ENCODE measurements at regions not wholly inside any gene's neighbourhood (a gene's known extent, or its start where the extent isn't known, plus 50 kb on each side); places are given as distances from the start of the nearest gene placed in this dataset.
"Not testable (repeated sequence)": the region's sequence is repeated elsewhere in the genome, so short reads cannot be mapped to it uniquely, and the experiment has no call there.

GRCh38 chr14:105910426-105910825 lies 384.0 kb downstream of the TMEM121 start:
- POLR2A ChIA-PET: interaction anchor here (0.5 to 1.5 kb wide), 2 partner anchors 29 to 49 kb away, joined by 7 to 8 read pairs; no protein-coding TSS in a partner anchor
- no peaks in the 10 kb centered on the region for H3K9me3 ChIP-seq (ENCODE audit: control extremely low read depth in 1 of 3, control insufficient read depth in 2 of 3, insufficient read depth in 1 of 3, low read length in 2 of 3)
- H3K4me2 ChIP-seq (replicated peaks; ENCODE audit: low read depth, low read length, poor library complexity, severe bottlenecking): peak overlapping the region; percentile 52
- peak overlapping the region in 4 of 5 experiments; percentile 25 to 49 (median 34) for H3K4me3 ChIP-seq (ENCODE audit: control extremely low read depth in 1 of 5, extremely low read depth in 1 of 5, insufficient read depth in 1 of 5, low read depth in 2 of 5, low read length in 4 of 5)
- H3K9me3 Mint-ChIP-seq (ENCODE audit: insufficient read depth): no peaks in the 10 kb centered on the region
- peak overlapping the region; percentile 83 for H3K27ac Mint-ChIP-seq
- no peak overlapping the region for H2AFZ ChIP-seq (ENCODE audit: insufficient read depth, low read depth, low read length, poor library complexity, severe bottlenecking)
- TF ChIP-seq EZH2 (IDR thresholded peaks at IDR 0.05; ENCODE audit: borderline replicate concordance, insufficient read depth, low read depth, low read length, poor library complexity, severe bottlenecking) (no peak), CTCF (IDR thresholded peaks at IDR 0.05) (no peak)
- peaks cover 0 to 22% of the 10 kb centered on the region in 2 donors for H3K4me1 ChIP-seq (ENCODE audit: control insufficient read depth in 2 of 2, insufficient read depth in 2 of 2, low read length in 2 of 2)
- H3K4me1 Mint-ChIP-seq: peaks cover 23% of the 10 kb centered on the region
- no peaks in the 10 kb centered on the region for H3K27me3 ChIP-seq (replicated peaks in 1 of 4; ENCODE audit: control extremely low read depth in 1 of 4, control insufficient read depth in 3 of 4, insufficient read depth in 4 of 4, low read length in 3 of 4)
- CTCF ChIA-PET: no interaction called here
- peak overlapping the region in 1 of 2 donors; percentile 12 for H3K27ac ChIP-seq (ENCODE audit: low read length in 2 of 2)
- H3K9ac ChIP-seq (ENCODE audit: low read length): no peak overlapping the region
- peaks cover 30% of the 10 kb centered on the region for H3K79me2 ChIP-seq (ENCODE audit: control insufficient read depth, insufficient read depth, low read length)
- intact Hi-C loops (cut with micrococcal nuclease): no loop called here
- ATAC-seq (ENCODE audit: low read depth): no peak
- H4K20me1 ChIP-seq (ENCODE audit: control insufficient read depth, insufficient read depth, low read length, poor library complexity, severe bottlenecking): no peaks in the 10 kb centered on the region
- 20% methylated on average over 1 of the region's 6 CpGs for WGBS (ENCODE audit: insufficient coverage)
- no peaks in the 10 kb centered on the region for H3K36me3 ChIP-seq (replicated peaks in 1 of 2; ENCODE audit: control extremely low read depth in 1 of 2, control insufficient read depth in 1 of 2, extremely low read depth in 1 of 2, insufficient read depth in 2 of 2, low read length in 1 of 2)
- peak overlapping the region; percentile 78 for H3K4me3 Mint-ChIP-seq
- no peaks in the 10 kb centered on the region for H3K27me3 Mint-ChIP-seq
- no peak for DNase-seq

- peak overlapping the region; percentile 19 for H3K4me2 ChIP-seq (replicated peaks; ENCODE audit: low read depth, low read length, poor library complexity, severe bottlenecking)
- TF ChIP-seq EZH2 (IDR thresholded peaks at IDR 0.05; ENCODE audit: borderline replicate concordance, insufficient read depth, low read depth, low read length, poor library complexity, severe bottlenecking) (no peak), CTCF (IDR thresholded peaks at IDR 0.05) (no peak)
- no peaks in the 10 kb centered on the region for H3K9me3 ChIP-seq (ENCODE audit: control extremely low read depth in 1 of 3, control insufficient read depth in 2 of 3, insufficient read depth in 1 of 3, low read length in 2 of 3)
- Mint-ChIP-seq H3K27ac (peak overlapping the region; percentile 26), H3K4me1 (peaks cover 22% of the 10 kb centered on the region), H3K9me3 (ENCODE audit: insufficient read depth) (no peaks in the 10 kb centered on the region), H3K4me3 (peak overlapping the region; percentile 13), H3K27me3 (no peaks in the 10 kb centered on the region)
- H2AFZ ChIP-seq (ENCODE audit: insufficient read depth, low read depth, low read length, poor library complexity, severe bottlenecking): no peak overlapping the region
- 17% methylated on average over 1 of the region's 18 CpGs for WGBS (ENCODE audit: insufficient coverage)
- ChIA-PET CTCF (no interaction called here), POLR2A (interaction anchor here (0.5 to 1.5 kb wide), 2 partner anchors 28 to 49 kb away, joined by 7 to 8 read pairs; no protein-coding TSS in a partner anchor)
- H3K4me1 ChIP-seq (ENCODE audit: control insufficient read depth in 2 of 2, insufficient read depth in 2 of 2, low read length in 2 of 2): peaks cover 0 to 22% of the 10 kb centered on the region in 2 donors
- no peaks in the 10 kb centered on the region for H3K36me3 ChIP-seq (replicated peaks in 1 of 2; ENCODE audit: control extremely low read depth in 1 of 2, control insufficient read depth in 1 of 2, extremely low read depth in 1 of 2, insufficient read depth in 2 of 2, low read length in 1 of 2)
- ATAC-seq (ENCODE audit: low read depth): no peak
- H3K4me3 ChIP-seq (ENCODE audit: control extremely low read depth in 1 of 5, extremely low read depth in 1 of 5, insufficient read depth in 1 of 5, low read depth in 2 of 5, low read length in 4 of 5): peak overlapping the region in 2 of 5 experiments; percentile 19 to 49
- H4K20me1 ChIP-seq (ENCODE audit: control insufficient read depth, insufficient read depth, low read length, poor library complexity, severe bottlenecking): no peaks in the 10 kb centered on the region
- DNase-seq: no peak
- H3K79me2 ChIP-seq (ENCODE audit: control insufficient read depth, insufficient read depth, low read length): peaks cover 22% of the 10 kb centered on the region
- intact Hi-C loops (cut with micrococcal nuclease): no loop called here
- H3K9ac ChIP-seq (ENCODE audit: low read length): no peak overlapping the region
- no peaks in the 10 kb centered on the region for H3K27me3 ChIP-seq (replicated peaks in 1 of 4; ENCODE audit: control extremely low read depth in 1 of 4, control insufficient read depth in 3 of 4, insufficient read depth in 4 of 4, low read length in 3 of 4)
- no peak overlapping the region for H3K27ac ChIP-seq (ENCODE audit: low read length in 2 of 2)
Measured at GRCh38 chr14:105911006-105911847, 384.8 kb downstream of the TMEM121 start.

DNA sequence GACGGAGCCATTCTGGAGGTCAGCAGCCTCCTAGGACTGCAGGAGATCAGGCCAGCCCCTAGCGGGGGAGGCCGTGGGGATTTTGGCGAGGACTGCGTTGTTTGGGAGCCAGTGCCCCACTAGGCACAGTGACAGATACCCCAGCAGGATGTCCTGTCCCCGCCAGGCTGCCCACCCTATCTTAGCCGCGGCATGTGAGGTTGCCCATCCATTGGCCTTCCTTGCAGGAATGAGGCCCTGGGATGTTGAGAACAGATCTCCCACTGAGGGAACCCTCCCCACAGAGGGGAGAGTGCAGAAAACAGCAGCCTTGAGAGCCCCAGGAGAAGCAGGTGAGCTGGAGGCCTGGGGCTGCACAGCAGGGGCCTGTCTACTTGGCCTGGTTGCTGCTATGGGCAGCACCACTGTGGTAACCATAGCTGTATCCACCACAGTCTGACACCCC lies 385.5 kb downstream of the TMEM121 start:
- H3K9me3 ChIP-seq (ENCODE audit: control extremely low read depth in 1 of 3, control insufficient read depth in 2 of 3, insufficient read depth in 1 of 3, low read length in 2 of 3); H3K27me3 Mint-ChIP-seq; H3K4me2 ChIP-seq (replicated peaks; ENCODE audit: low read depth, low read length, poor library complexity, severe bottlenecking); H3K27ac ChIP-seq (ENCODE audit: low read length in 2 of 2); intact Hi-C loops (cut with micrococcal nuclease); H3K4me3 Mint-ChIP-seq; ATAC-seq (ENCODE audit: low read depth); DNase-seq; H3K9me3 Mint-ChIP-seq (ENCODE audit: insufficient read depth); POLR2A ChIA-PET; H4K20me1 ChIP-seq (ENCODE audit: control insufficient read depth, insufficient read depth, low read length, poor library complexity, severe bottlenecking); H3K36me3 ChIP-seq (replicated peaks in 1 of 2; ENCODE audit: control extremely low read depth in 1 of 2, control insufficient read depth in 1 of 2, extremely low read depth in 1 of 2, insufficient read depth in 2 of 2, low read length in 1 of 2); H3K27me3 ChIP-seq (replicated peaks in 1 of 4; ENCODE audit: control extremely low read depth in 1 of 4, control insufficient read depth in 3 of 4, insufficient read depth in 4 of 4, low read length in 3 of 4); CTCF ChIA-PET; H3K9ac ChIP-seq (ENCODE audit: low read length); H2AFZ ChIP-seq (ENCODE audit: insufficient read depth, low read depth, low read length, poor library complexity, severe bottlenecking): not testable (repeated sequence)
- Mint-ChIP-seq H3K27ac (peak overlapping the region; percentile 37), H3K4me1 (peaks cover 21% of the 10 kb centered on the region)
- peaks cover 21% of the 10 kb centered on the region for H3K79me2 ChIP-seq (ENCODE audit: control insufficient read depth, insufficient read depth, low read length)
- H3K4me3 ChIP-seq (ENCODE audit: control extremely low read depth in 1 of 5, extremely low read depth in 1 of 5, insufficient read depth in 1 of 5, low read depth in 2 of 5, low read length in 4 of 5): peak overlapping the region in 2 of 5 experiments; percentile 19 to 49
- H3K4me1 ChIP-seq (ENCODE audit: control insufficient read depth in 2 of 2, insufficient read depth in 2 of 2, low read length in 2 of 2): peaks cover 0 to 22% of the 10 kb centered on the region in 2 donors
- no CpG with 5 or more reads among the region's 8 CpGs for WGBS (ENCODE audit: insufficient coverage)
